C4-2B (cell line): ENCODE measurements at regions not wholly inside any gene's neighbourhood (a gene's known extent, or its start where the extent isn't known, plus 50 kb on each side); places are given as distances from the start of the nearest gene placed in this dataset.

Source experiments
- CTCF ChIP-seq: fragments of 450-650 bp; conservative IDR thresholded peaks from 2 replicates; pipeline ENCODE4 v1.5.1; 2017; ENCODE audit warnings: mild to moderate bottlenecking
- ZFX ChIP-seq: fragments of 450-650 bp; IDR thresholded peaks from 2 replicates; pipeline ENCODE4 v1.6.1; 2017

GRCh38 chrX:96615448-96615847 lies 69.2 kb upstream of the DIAPH2 start:
- TF ChIP-seq CTCF = no peak
- TF ChIP-seq ZFX = no peak
